Right atrium auricular region (tissue), 2 donors: ENCODE measurements at regions not wholly inside any gene's neighbourhood (a gene's known extent, or its start where the extent isn't known, plus 50 kb on each side); places are given as distances from the start of the nearest gene placed in this dataset.

Experiments
- DNase-seq: peaks from one replicate; pipeline ENCODE4 v3.0.0-alpha.2; 2019; ENCODE audit warnings: low spot score
- H3K27ac ChIP-seq, 2 donors: fragments of 200-600 bp; sonication (generic); 1 replicate in 1 of 2; 2 replicates in 1 of 2; pipeline ENCODE4 v1.5.1; 2016 to 2019
- H3K27me3 ChIP-seq, 2 donors: fragments of 200-600 bp; sonication (generic); one replicate each; pipeline versions ENCODE4 v1.5.1 to v1.6.0; 2017 to 2019
- H3K36me3 ChIP-seq: fragments of 200-600 bp; sonication (generic); one replicate; pipeline ENCODE4 v1.5.1; 2016
- H3K4me1 ChIP-seq, 2 donors: fragments of 200-600 bp; sonication (generic); one replicate each; pipeline versions ENCODE4 v1.5.1 to v1.6.0; 2017 to 2019
- H3K4me3 ChIP-seq, 2 donors: fragments of 200-600 bp; sonication (generic); 1 replicate in 1 of 2; 2 replicates in 1 of 2; pipeline ENCODE4 v1.5.1; 2017 to 2019; ENCODE audit warnings: mild to moderate bottlenecking in 1 of 2, moderate library complexity in 1 of 2
- H3K9me3 ChIP-seq, 2 donors: fragments of 200-600 bp; sonication (generic); one replicate each; pipeline ENCODE4 v1.5.1; 2019
- TF ChIP-seq, protein P1 (sequence below), 2 donors: fragments of 200-600 bp; sonication (generic); IDR thresholded peaks; one replicate each; pipeline ENCODE4 v1.5.1; 2019; ENCODE audit warnings: antibody characterized with exemption in 2 of 2

DNA sequence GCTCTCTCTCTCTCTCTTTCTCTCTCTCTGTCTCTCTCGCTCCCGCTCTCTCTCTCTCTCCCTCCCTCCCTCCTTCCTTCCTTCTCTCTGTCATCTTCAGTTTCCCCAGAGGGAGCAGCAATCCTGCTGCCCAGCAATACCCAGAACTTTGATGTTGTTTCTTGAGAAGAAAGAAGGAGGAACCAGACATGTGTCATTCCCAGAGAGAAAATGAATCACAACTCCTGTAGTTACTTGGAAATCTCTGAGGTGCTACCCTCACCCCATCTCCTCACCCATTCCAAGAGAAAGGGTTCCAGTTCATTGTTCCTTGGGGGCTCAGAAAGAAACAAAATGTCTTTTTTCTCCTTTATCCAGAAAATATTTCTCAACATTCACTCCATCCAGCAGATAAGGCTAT, 449.1 kb downstream of the TNS1 start:
- TF ChIP-seq, protein P1, sequence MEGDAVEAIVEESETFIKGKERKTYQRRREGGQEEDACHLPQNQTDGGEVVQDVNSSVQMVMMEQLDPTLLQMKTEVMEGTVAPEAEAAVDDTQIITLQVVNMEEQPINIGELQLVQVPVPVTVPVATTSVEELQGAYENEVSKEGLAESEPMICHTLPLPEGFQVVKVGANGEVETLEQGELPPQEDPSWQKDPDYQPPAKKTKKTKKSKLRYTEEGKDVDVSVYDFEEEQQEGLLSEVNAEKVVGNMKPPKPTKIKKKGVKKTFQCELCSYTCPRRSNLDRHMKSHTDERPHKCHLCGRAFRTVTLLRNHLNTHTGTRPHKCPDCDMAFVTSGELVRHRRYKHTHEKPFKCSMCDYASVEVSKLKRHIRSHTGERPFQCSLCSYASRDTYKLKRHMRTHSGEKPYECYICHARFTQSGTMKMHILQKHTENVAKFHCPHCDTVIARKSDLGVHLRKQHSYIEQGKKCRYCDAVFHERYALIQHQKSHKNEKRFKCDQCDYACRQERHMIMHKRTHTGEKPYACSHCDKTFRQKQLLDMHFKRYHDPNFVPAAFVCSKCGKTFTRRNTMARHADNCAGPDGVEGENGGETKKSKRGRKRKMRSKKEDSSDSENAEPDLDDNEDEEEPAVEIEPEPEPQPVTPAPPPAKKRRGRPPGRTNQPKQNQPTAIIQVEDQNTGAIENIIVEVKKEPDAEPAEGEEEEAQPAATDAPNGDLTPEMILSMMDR (IDR thresholded peaks at IDR 0.05) = no peak
- peaks cover 0 to 23% of the 10 kb centered on the region in 2 donors for H3K4me1 ChIP-seq
- H3K36me3 ChIP-seq = no peaks in the 10 kb centered on the region
- no peak overlapping the region for H3K27ac ChIP-seq
- H3K4me3 ChIP-seq = no peak overlapping the region
- H3K27me3 ChIP-seq = no peaks in the 10 kb centered on the region
- no peaks in the 10 kb centered on the region for H3K9me3 ChIP-seq
- DNase-seq = no peak

DNA sequence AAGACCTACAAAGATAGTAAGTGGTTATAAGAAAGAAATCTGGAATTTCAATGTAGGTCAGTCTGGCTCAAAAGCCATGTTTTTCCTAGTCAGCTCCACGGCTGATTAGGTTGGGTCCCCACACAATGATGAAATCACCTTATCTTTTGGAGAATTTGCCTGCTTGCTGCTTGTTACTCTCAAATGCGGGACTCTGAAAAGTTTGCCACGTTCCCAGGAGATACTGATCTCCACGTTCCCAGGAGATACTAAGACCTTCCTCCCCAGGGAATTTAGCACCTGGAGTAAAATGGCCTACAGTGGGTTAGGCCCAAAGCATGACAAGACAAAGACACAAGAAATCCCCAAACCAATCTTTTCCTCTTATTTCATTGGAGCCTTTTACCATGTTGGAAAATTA, 449.6 kb downstream of the TNS1 start:
- Histone ChIP-seq H3K27me3 (no peaks in the 10 kb centered on the region), H3K4me1 (peaks cover 0 to 23% of the 10 kb centered on the region in 2 donors), H3K36me3 (no peaks in the 10 kb centered on the region), H3K9me3 (no peaks in the 10 kb centered on the region), H3K4me3 (no peak overlapping the region), H3K27ac (no peak overlapping the region)
- TF ChIP-seq, protein P1 (IDR thresholded peaks at IDR 0.05) = no peak
- DNase-seq = no peak

DNA sequence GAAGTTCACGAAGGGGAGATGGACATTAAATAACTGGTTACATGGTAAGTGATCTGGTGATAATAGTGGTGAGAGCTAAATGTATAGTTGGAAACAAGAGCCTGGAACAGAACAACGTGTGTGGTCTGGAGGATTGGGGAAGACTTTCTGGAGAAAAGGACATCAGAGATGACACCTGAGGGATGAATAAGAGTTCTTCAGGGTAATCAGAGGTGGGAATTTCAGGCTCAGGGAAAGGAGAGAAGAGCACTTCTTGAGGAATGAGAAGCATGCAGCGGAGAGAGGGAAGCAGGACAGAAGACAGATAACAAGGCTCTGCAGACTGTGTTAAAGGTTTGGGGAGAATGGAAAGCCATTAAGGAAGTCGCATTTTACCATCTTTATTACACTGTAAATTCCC, 450.7 kb downstream of the TNS1 start:
- TF ChIP-seq, protein P1 (IDR thresholded peaks at IDR 0.05) = no peak
- Histone ChIP-seq H3K4me3 (no peak overlapping the region), H3K27me3 (no peaks in the 10 kb centered on the region), H3K36me3 (no peaks in the 10 kb centered on the region), H3K27ac (no peak overlapping the region), H3K9me3 (no peaks in the 10 kb centered on the region), H3K4me1 (peaks cover 0 to 23% of the 10 kb centered on the region in 2 donors)
- no peak for DNase-seq

DNA sequence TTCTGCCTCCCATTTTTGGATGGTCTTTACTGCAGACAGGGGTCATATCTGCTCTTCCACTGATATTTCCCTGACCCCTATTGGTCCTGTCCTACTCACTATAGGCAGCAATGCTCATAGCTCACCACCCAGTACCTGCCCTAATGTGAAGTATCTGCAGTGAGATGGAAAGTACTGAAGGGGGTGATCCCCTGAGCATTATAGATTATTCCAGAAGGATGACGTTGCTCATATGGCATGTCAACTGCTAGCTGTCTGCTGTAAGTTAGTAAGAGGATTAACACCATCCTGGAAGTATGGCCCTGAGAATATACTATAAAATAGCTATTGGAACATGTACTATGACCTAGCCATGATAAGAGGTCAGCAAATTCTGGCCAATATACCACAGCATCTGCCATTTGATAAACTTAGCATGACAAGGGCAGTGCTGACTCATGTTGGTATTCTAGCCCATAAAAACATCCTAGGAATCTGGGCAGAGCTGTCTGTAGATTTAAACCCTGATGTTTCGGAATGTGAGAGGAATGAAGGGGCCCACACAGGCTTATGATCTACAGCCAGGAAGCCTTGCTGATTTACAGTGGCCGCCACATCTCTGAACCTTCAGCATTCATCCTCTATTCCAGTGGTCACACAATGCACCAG, 451.4 kb downstream of the TNS1 start:
- H3K4me3 ChIP-seq = no peak overlapping the region
- TF ChIP-seq, protein P1 (IDR thresholded peaks at IDR 0.05) = no peak
- H3K36me3 ChIP-seq = no peaks in the 10 kb centered on the region
- H3K27ac ChIP-seq = no peak overlapping the region
- peaks cover 0 to 23% of the 10 kb centered on the region in 2 donors for H3K4me1 ChIP-seq
- no peak for DNase-seq
- H3K27me3 ChIP-seq = no peaks in the 10 kb centered on the region
- H3K9me3 ChIP-seq = no peaks in the 10 kb centered on the region

DNA sequence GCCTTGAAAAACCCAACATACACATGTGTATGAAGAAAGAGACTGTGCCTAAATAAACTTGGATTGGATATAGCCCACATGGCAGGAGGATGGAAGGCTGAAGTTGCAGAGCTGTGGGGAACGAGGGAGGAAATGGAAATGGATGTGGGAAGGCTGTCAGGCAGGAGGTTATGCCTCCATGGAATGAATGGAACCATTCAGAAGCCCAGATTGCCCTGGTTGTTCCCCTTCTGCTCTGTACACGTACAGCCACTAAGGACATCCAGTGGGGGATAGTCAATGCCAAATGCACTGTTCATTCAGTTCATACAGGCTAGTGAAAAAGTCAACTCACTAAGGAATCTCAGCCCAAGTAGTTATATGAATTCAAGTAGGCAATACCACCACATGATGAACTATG, 463.7 kb downstream of the TNS1 start:
- Histone ChIP-seq H3K4me3 (no peak overlapping the region), H3K9me3 (no peaks in the 10 kb centered on the region), H3K4me1 (no peaks in the 10 kb centered on the region), H3K36me3 (no peaks in the 10 kb centered on the region), H3K27ac (no peak overlapping the region), H3K27me3 (no peaks in the 10 kb centered on the region)
- DNase-seq = no peak
- TF ChIP-seq, protein P1 (IDR thresholded peaks at IDR 0.05) = no peak

DNA sequence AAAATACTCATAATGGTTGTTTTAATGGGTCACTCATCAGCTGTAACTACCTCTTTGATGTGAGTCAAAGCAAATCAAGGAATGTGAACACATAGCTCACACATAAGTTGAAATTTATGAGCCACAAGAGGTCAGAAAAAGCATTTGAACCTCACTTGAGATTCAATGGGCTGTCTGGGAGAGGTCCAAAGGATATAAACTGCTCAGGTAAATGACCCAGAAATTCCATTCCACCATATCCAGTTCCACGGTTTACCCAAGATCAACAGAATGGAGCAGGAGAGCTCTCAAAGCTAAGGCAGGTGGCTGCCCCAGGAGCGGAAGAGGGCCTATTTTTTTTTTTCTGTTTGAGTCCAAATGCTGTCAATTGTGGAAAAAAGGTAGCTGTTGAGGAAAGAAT, 464.1 kb downstream of the TNS1 start:
- DNase-seq = no peak
- H3K36me3 ChIP-seq = no peaks in the 10 kb centered on the region
- TF ChIP-seq, protein P1 (IDR thresholded peaks at IDR 0.05) = no peak
- H3K27ac ChIP-seq = no peak overlapping the region
- H3K27me3 ChIP-seq = no peaks in the 10 kb centered on the region
- H3K4me3 ChIP-seq = no peak overlapping the region
- no peaks in the 10 kb centered on the region for H3K9me3 ChIP-seq
- no peaks in the 10 kb centered on the region for H3K4me1 ChIP-seq
